ENCODE measurements at regions not wholly inside any gene's neighbourhood (a gene's known extent, or its start where the extent isn't known, plus 50 kb on each side); places are given as distances from the start of the nearest gene placed in this dataset.

DNA sequence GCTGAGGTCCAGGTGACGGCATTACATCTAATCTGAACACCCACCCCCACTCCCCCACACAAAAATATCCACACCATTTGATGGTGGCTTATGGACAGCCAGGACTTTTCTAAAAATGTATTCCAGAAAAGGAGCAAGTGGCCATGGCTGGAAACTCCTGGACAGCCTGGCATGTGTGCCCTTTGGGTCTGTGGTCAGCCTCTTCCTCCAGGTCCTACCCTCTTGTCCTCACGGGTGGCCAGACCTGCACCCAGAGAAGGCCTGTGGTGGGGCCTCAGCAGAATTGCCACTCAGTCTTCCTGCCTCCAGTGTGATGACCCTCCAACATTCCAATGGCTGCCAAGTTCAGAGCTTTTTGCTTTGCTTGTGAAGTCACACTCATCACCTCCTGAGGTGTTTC, 600.6 kb downstream of the AJAP1 start:
- Histone ChIP-seq H3K79me2 (ENCODE audit: low read length) (no peaks in the 10 kb centered on the region), H3K36me3 (ENCODE audit: low read depth, low read length) (no peaks in the 10 kb centered on the region), H3K27ac (ENCODE audit: low read length) (no peak overlapping the region), H3K9ac (ENCODE audit: low read length) (no peak overlapping the region), H3K4me1 (ENCODE audit: insufficient read depth, low read length) (no peaks in the 10 kb centered on the region), H3K4me2 (ENCODE audit: low read length) (no peak overlapping the region), H3K27me3 (ENCODE audit: low read length) (no peaks in the 10 kb centered on the region), H3K4me3 (ENCODE audit: low read length) (no peak overlapping the region), H2AFZ (ENCODE audit: low read length) (no peak overlapping the region), H3K9me3 (ENCODE audit: low read length) (peaks cover 18% of the 10 kb centered on the region), H3K9me2 (replicated peaks; ENCODE audit: low read length) (no peaks in the 10 kb centered on the region), H3F3A (ENCODE audit: low read length, unreplicated experiment) (no peaks in the 10 kb centered on the region), H4K20me1 (ENCODE audit: low read length) (no peaks in the 10 kb centered on the region)
- intact Hi-C loops (cut with micrococcal nuclease), result no loop called here
- ChIA-PET POLR2A (ENCODE audit: unreplicated experiment) (no interaction called here), CTCF (no interaction called here)
- no peak for DNase-seq
- TF ChIP-seq EZH2 (IDR thresholded peaks at IDR 0.05; ENCODE audit: low read length, unreplicated experiment) (no peak), EZH2phosphoT487 (IDR thresholded peaks at IDR 0.05; ENCODE audit: borderline replicate concordance, low read length) (no peak)
- TF ChIP-seq, protein P1, sequence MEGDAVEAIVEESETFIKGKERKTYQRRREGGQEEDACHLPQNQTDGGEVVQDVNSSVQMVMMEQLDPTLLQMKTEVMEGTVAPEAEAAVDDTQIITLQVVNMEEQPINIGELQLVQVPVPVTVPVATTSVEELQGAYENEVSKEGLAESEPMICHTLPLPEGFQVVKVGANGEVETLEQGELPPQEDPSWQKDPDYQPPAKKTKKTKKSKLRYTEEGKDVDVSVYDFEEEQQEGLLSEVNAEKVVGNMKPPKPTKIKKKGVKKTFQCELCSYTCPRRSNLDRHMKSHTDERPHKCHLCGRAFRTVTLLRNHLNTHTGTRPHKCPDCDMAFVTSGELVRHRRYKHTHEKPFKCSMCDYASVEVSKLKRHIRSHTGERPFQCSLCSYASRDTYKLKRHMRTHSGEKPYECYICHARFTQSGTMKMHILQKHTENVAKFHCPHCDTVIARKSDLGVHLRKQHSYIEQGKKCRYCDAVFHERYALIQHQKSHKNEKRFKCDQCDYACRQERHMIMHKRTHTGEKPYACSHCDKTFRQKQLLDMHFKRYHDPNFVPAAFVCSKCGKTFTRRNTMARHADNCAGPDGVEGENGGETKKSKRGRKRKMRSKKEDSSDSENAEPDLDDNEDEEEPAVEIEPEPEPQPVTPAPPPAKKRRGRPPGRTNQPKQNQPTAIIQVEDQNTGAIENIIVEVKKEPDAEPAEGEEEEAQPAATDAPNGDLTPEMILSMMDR (conservative IDR thresholded peaks at IDR 0.05; ENCODE audit: low read depth, low read length), result no peak
- no peak for ATAC-seq
- no TSS peak for BruUV-seq (replicated peaks)

DNA sequence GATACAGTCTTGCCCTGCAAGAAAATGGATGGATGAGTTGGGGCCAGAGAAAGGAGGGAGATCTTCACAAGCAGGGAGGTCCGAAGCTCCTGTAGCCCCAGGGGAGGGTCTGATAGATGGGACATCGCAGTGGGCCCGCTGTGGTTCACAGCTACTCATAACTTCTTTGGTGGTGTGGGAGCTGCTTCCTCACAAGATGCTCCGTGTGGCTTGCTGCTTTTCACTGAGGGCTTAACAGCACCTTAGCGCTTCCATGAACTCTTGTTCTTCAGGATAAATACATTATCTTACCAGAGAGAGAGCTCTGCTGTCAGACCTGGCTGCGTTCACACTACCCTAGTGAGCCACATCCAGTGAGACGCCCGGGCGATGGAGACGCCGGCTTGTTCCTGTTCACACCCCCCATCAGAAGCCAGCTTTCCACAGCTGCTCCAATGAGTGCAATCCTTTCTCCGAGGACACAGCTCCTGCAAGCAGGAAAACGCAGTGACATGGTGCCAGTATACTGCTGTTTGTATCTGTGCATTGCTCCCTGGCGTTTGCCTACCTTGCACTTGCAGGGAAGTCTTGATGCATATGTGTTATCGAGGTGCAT, 599.8 kb downstream of the AJAP1 start:
- ATAC-seq (no peak), DNase-seq (no peak)
- no peak overlapping the region for H2AFZ ChIP-seq (ENCODE audit: low read length)
- no peaks in the 10 kb centered on the region for H3K27me3 ChIP-seq (ENCODE audit: low read length)
- ChIA-PET POLR2A (ENCODE audit: unreplicated experiment) (no interaction called here), CTCF (no interaction called here)
- H4K20me1 ChIP-seq (ENCODE audit: low read length), result no peaks in the 10 kb centered on the region
- H3K27ac ChIP-seq (ENCODE audit: low read length), result no peak overlapping the region
- H3K4me3 ChIP-seq (ENCODE audit: low read length), result no peak overlapping the region
- peaks cover 18% of the 10 kb centered on the region for H3K9me3 ChIP-seq (ENCODE audit: low read length)
- H3K4me2 ChIP-seq (ENCODE audit: low read length), result no peak overlapping the region
- no peaks in the 10 kb centered on the region for H3K36me3 ChIP-seq (ENCODE audit: low read depth, low read length)
- H3K9me2 ChIP-seq (replicated peaks; ENCODE audit: low read length), result no peaks in the 10 kb centered on the region
- H3K4me1 ChIP-seq (ENCODE audit: insufficient read depth, low read length), result no peaks in the 10 kb centered on the region
- H3K79me2 ChIP-seq (ENCODE audit: low read length), result no peaks in the 10 kb centered on the region
- TF ChIP-seq EZH2phosphoT487 (IDR thresholded peaks at IDR 0.05; ENCODE audit: borderline replicate concordance, low read length) (no peak), EZH2 (IDR thresholded peaks at IDR 0.05; ENCODE audit: low read length, unreplicated experiment) (no peak)
- TF ChIP-seq, protein P1 (conservative IDR thresholded peaks at IDR 0.05; ENCODE audit: low read depth, low read length), result no peak
- no peaks in the 10 kb centered on the region for H3F3A ChIP-seq (ENCODE audit: low read length, unreplicated experiment)
- BruUV-seq (replicated peaks), result no TSS peak
- intact Hi-C loops (cut with micrococcal nuclease), result no loop called here
- no peak overlapping the region for H3K9ac ChIP-seq (ENCODE audit: low read length)

DNA sequence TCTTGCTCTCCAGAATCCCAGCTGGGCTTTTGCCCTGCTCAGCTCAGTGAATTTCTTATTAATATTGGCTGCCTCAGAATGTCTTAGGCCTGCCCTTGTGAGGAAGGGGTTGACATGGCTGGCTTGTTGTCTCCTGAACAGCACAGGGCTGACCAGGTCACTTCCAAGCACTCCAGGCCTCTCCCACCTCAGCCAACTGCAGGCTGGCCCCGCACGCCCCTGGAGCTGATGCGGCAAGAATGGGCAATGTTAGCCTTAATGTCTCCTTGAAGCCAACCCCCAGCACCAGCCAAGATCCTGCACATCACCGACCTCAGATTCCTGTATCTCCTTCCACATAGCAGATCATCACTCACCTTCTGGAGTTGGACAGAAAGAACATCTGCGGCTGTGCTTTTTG, 598.6 kb downstream of the AJAP1 start:
- peaks cover 26% of the 10 kb centered on the region for H3K9me3 ChIP-seq (ENCODE audit: low read length)
- no peaks in the 10 kb centered on the region for H4K20me1 ChIP-seq (ENCODE audit: low read length)
- ChIA-PET CTCF (no interaction called here), POLR2A (ENCODE audit: unreplicated experiment) (no interaction called here)
- ATAC-seq (no peak), DNase-seq (no peak)
- H3K79me2 ChIP-seq (ENCODE audit: low read length), result no peaks in the 10 kb centered on the region
- TF ChIP-seq, protein P1 (conservative IDR thresholded peaks at IDR 0.05; ENCODE audit: low read depth, low read length), result no peak
- no peak for TF ChIP-seq EZH2 (IDR thresholded peaks at IDR 0.05; ENCODE audit: low read length, unreplicated experiment)
- no peak for TF ChIP-seq EZH2phosphoT487 (IDR thresholded peaks at IDR 0.05; ENCODE audit: borderline replicate concordance, low read length)
- no peak overlapping the region for H2AFZ ChIP-seq (ENCODE audit: low read length)
- no peaks in the 10 kb centered on the region for H3K9me2 ChIP-seq (replicated peaks; ENCODE audit: low read length)
- no peaks in the 10 kb centered on the region for H3K4me1 ChIP-seq (ENCODE audit: insufficient read depth, low read length)
- no peak overlapping the region for H3K27ac ChIP-seq (ENCODE audit: low read length)
- H3K27me3 ChIP-seq (ENCODE audit: low read length), result no peaks in the 10 kb centered on the region
- no peak overlapping the region for H3K9ac ChIP-seq (ENCODE audit: low read length)
- BruUV-seq (replicated peaks), result no TSS peak
- intact Hi-C loops (cut with micrococcal nuclease), result no loop called here
- no peaks in the 10 kb centered on the region for H3K36me3 ChIP-seq (ENCODE audit: low read depth, low read length)
- no peaks in the 10 kb centered on the region for H3F3A ChIP-seq (ENCODE audit: low read length, unreplicated experiment)
- no peak overlapping the region for H3K4me3 ChIP-seq (ENCODE audit: low read length)
- H3K4me2 ChIP-seq (ENCODE audit: low read length), result no peak overlapping the region
